Pancreas (tissue), 10 donors: ENCODE measurements at regions not wholly inside any gene's neighbourhood (a gene's known extent, or its start where the extent isn't known, plus 50 kb on each side); places are given as distances from the start of the nearest gene placed in this dataset.

ENCODE experiments used
- ATAC-seq, 4 donors: fragments of 200-7000 bp; cut with Tn5 transposase; one replicate each; pipeline versions ENCODE4 v1.8.0 to v1.9.1; 2020; ENCODE audit warnings: mild to moderate bottlenecking in 4 of 4, moderate library complexity in 4 of 4
- DNase-seq, 6 donors: peaks; one replicate each; pipeline ENCODE4 v3.0.0-alpha.2; 2020
- FAIRE-seq: peaks from 2 replicates; lab custom pipeline; 2012; peaks lifted over from hg19 to GRCh38; lab: Jason Lieb, UNC
- H3K27ac ChIP-seq, 4 donors: fragments of 200-600 bp; sonication (generic); 1 replicate in 3 of 4; 2 replicates in 1 of 4; pipeline versions ENCODE4 v1.5.0 to v1.8.0; 2020
- H3K27me3 ChIP-seq, 4 donors: fragments of 200-600 bp; one replicate each; pipeline ENCODE4 v1.8.0; 2021
- H3K36me3 ChIP-seq, 3 donors: fragments of 200-600 bp; sonication (generic) in 1 of 3; one replicate each; pipeline versions ENCODE4 v1.5.0 to v1.8.0; 2020 to 2021
- H3K4me1 ChIP-seq, 3 donors: fragments of 200-600 bp; one replicate each; pipeline ENCODE4 v1.8.0; 2021
- H3K4me3 ChIP-seq, 4 donors: fragments of 200-600 bp; sonication (generic) in 2 of 4; one replicate each; pipeline versions ENCODE4 v1.5.0 to v1.8.0; 2020 to 2021
- H3K9me3 ChIP-seq, 4 donors: fragments of 200-600 bp; one replicate each; pipeline ENCODE4 v1.8.0; 2021
- WGBS, 2 donors: extraction: QIAGEN DNeasy Blood & Tissue Kit; methylation state at CpG; one replicate each; pipeline ENCODE4 v1.1.7; 2013; 5-methylcytosine and 5-hydroxymethylcytosine counted together
- intact Hi-C, 3 donors: fragments of 100-400 bp; cut with DNase I; formaldehyde crosslinking; loops; one replicate each; pipeline versions ENCODE4 v1.11.1 to v1.14.2; 2022
- TF ChIP-seq, protein P1 (sequence below), 4 donors: fragments of 200-600 bp; sonication (generic) in 3 of 4; IDR thresholded peaks; one replicate each; pipeline versions ENCODE4 v1.5.0 to v1.8.0; 2021; ENCODE audit warnings: antibody characterized with exemption in 4 of 4
- donor health status: healthy with polysubstance abuse.
- donor health status: DM: no; HTN: no; CAD: no; lungs with moderate emphysema.
- donor health status: DM: no; HTN: no; CAD: no.
- donor health status: control.
- donor health status: control.
- donor health status: Bipolar disorder and iron deficiency.
- donor health status: DM: yes; HTN: yes; CAD: no.
- donor health status: DM: no; HTN: no; CAD: no.
- donor health status: DM: no; HTN: no; CAD: no.
- donor health status: DM: yes; HTN: yes; CAD: no.

DNA sequence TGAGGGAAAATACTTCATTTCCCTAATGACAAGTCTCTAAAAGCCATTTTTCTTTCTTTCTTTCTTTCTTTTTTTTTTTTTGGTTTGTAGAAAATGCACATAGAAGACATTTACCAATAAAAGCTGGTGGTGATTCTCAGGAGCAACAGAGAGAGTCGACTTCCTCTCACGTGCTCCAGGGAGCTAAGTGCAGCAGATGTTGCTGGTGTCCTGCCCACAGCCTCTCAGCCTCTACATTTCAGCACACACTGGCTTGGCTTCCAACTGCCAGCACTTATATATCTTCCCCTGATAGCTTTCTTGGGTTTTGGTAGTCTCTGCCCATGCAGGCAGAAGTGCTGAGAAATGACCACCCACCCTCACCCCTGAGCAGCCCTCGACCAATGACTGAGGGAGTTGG, 58.4 kb upstream of the MARCHF10 start:
- Histone ChIP-seq H3K9me3 (no peaks in the 10 kb centered on the region), H3K4me1 (no peaks in the 10 kb centered on the region), H3K27ac (no peak overlapping the region), H3K36me3 (no peaks in the 10 kb centered on the region), H3K27me3 (no peaks in the 10 kb centered on the region), H3K4me3 (no peak overlapping the region)
- no peak for DNase-seq
- FAIRE-seq, result no peak
- TF ChIP-seq, protein P1, sequence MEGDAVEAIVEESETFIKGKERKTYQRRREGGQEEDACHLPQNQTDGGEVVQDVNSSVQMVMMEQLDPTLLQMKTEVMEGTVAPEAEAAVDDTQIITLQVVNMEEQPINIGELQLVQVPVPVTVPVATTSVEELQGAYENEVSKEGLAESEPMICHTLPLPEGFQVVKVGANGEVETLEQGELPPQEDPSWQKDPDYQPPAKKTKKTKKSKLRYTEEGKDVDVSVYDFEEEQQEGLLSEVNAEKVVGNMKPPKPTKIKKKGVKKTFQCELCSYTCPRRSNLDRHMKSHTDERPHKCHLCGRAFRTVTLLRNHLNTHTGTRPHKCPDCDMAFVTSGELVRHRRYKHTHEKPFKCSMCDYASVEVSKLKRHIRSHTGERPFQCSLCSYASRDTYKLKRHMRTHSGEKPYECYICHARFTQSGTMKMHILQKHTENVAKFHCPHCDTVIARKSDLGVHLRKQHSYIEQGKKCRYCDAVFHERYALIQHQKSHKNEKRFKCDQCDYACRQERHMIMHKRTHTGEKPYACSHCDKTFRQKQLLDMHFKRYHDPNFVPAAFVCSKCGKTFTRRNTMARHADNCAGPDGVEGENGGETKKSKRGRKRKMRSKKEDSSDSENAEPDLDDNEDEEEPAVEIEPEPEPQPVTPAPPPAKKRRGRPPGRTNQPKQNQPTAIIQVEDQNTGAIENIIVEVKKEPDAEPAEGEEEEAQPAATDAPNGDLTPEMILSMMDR (IDR thresholded peaks at IDR 0.05), result no peak
- ATAC-seq, result no peak
- WGBS, 2 donors, result 62 to 68% methylated on average over 3 of the region's 3 CpGs
- intact Hi-C loops, result no loop called here

DNA sequence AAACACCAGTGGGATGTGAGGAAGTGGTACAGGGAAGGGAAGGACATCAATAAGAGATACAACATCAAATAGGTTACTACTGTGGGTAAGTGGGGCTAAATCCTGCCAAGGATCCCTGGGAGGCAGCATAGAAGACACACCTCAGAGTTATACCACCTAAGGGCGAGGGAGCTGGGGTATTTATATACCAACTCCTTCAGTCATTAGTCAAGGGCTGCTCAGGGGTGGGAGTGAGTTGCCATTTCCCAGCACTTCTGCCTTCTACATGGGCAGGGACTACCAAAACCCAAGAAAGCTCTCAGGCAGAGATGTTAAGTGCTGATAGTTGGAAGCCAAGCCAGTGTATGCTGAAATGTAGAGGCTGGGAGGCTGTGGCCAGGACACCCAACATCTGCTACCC, 57.5 kb upstream of the MARCHF10 start:
- ATAC-seq (no peak), FAIRE-seq (no peak), DNase-seq (no peak)
- H3K4me3 ChIP-seq, result no peak overlapping the region
- no peaks in the 10 kb centered on the region for H3K4me1 ChIP-seq
- TF ChIP-seq, protein P1 (IDR thresholded peaks at IDR 0.05), result no peak
- H3K27me3 ChIP-seq, result no peaks in the 10 kb centered on the region
- H3K36me3 ChIP-seq, result no peaks in the 10 kb centered on the region
- H3K27ac ChIP-seq, result no peak overlapping the region
- H3K9me3 ChIP-seq, result no peaks in the 10 kb centered on the region
- intact Hi-C loops, result no loop called here
- WGBS, 2 donors, result 67 to 78% methylated on average over 1 of the region's 1 CpG

DNA sequence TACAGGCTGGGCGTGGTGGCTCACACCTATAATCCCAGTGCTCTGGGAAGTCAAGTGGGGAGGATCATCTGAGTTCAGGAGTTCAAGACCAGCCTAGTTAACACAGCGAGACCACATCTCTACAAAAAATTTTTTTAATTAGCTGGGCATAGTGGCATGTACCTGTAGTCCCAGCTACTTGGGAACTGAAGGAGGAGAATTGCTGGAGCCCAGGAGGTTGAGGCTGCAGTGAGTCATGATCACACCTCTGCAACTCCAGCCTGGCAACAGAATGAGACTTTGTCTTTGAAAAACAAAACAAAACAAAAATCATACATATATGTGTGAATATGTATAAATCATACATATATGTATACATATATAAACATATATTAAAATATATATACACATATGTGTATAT, 54.1 kb upstream of the MARCHF10 start:
- no peak for FAIRE-seq
- H3K4me3 ChIP-seq, result no peak overlapping the region
- WGBS, 2 donors, result 78 to 90% methylated on average over 2 of the region's 2 CpGs
- H3K27me3 ChIP-seq, result no peaks in the 10 kb centered on the region
- H3K9me3 ChIP-seq, result no peaks in the 10 kb centered on the region
- no peak overlapping the region for H3K27ac ChIP-seq
- H3K36me3 ChIP-seq, result no peaks in the 10 kb centered on the region
- H3K4me1 ChIP-seq, result no peaks in the 10 kb centered on the region
- intact Hi-C loops, result no loop called here
- ATAC-seq, result no peak
- DNase-seq, result no peak
- TF ChIP-seq, protein P1 (IDR thresholded peaks at IDR 0.05), result no peak

DNA sequence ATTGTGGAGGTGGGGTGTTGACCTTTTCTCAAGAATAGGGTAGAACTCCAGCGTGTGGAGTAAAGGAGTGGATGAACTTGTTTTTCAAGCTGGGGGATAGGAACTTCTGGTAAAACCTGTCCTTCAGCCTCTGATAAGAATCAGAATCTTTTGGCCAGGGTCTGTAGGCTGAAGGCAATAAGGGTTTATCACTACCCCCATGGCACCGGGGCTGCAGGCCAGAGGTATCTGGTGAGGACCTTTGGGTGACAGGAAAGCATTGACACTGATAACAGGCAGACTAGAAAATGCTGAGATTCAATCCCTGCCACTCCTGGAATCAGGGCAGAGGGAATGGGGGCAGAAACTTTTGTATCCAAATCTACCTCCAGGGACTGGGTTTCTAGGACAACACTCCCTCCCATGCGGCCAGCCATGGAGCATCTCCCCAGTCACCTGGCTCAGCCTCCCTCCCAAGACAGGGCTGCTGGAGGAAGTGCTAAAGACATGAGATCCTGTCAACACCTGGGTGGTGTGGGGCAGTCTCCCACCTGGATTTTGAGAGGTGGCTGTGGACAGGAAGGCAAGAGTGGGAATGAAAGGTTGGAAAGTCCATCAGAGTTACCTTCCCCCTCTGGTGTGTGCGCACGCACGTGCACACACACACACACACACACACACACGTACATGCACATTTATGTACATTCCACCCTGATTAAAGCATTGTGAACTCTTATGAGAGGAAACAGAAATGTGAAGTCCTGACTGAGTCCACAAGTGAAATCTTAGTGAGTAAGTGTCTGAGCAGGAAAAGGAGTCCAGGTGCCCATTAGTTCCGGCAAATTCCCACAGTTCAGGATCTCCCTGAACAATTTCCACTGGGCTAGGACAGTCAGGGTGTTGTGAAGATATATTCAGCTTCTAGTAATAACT, 53.1 kb upstream of the MARCHF10 start:
- Histone ChIP-seq H3K27ac (no peak overlapping the region), H3K27me3 (no peaks in the 10 kb centered on the region), H3K4me1 (no peaks in the 10 kb centered on the region), H3K9me3 (no peaks in the 10 kb centered on the region), H3K36me3 (no peaks in the 10 kb centered on the region), H3K4me3 (no peak overlapping the region)
- WGBS, 2 donors, result 53 to 57% methylated on average over 8 of the region's 8 CpGs
- no peak for ATAC-seq
- TF ChIP-seq, protein P1 (IDR thresholded peaks at IDR 0.05), result no peak
- intact Hi-C loops, result no loop called here
- no peak for FAIRE-seq
- no peak for DNase-seq

DNA sequence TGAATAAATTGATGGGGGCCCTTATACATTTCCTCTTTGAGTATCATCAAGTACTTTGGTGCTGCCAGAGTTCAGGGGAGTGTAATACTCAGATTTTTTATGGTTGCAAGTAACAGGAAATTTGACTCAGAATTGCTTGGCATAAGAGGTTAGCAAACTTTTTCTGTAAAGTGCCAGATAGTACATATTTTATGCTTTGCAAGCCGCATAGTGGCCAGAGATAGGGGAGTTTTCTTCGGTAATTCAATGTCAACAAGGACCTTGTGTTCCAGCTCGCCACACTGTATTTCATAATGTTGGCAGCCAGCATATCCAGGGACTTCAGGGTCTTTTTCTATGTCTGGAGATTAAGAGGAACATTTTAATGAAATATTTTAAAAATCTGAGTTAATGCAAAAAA, 51.0 kb upstream of the MARCHF10 start:
- ATAC-seq, result no peak
- H3K4me1 ChIP-seq, result no peaks in the 10 kb centered on the region
- H3K36me3 ChIP-seq, result no peaks in the 10 kb centered on the region
- H3K27me3 ChIP-seq, result no peaks in the 10 kb centered on the region
- no peak overlapping the region for H3K4me3 ChIP-seq
- DNase-seq, result no peak
- H3K9me3 ChIP-seq, result no peaks in the 10 kb centered on the region
- 80 to 89% methylated on average over 3 of the region's 3 CpGs for WGBS, 2 donors
- intact Hi-C loops, result no loop called here
- FAIRE-seq, result no peak
- TF ChIP-seq, protein P1 (IDR thresholded peaks at IDR 0.05), result no peak
- no peak overlapping the region for H3K27ac ChIP-seq
